ENCODE measurements at regions not wholly inside any gene's neighbourhood (a gene's known extent, or its start where the extent isn't known, plus 50 kb on each side); places are given as distances from the start of the nearest gene placed in this dataset.

- H3K9me1 ChIP-seq (ENCODE audit: insufficient read depth, low read length), result no peaks in the 10 kb centered on the region
- no TSS peak for BruUV-seq (replicated peaks)
- no peak overlapping the region for H3K56ac ChIP-seq (ENCODE audit: extremely low read depth, insufficient read depth, low read length)
- H3K4ac ChIP-seq (ENCODE audit: low read depth, low read length), result no peak overlapping the region
- H3K23ac ChIP-seq (ENCODE audit: low read depth, low read length), result no peak overlapping the region
- 100% methylated on average over 1 of the region's 4 CpGs; no CpG with 5 or more reads in 1 of the 2 experiments for WGBS, 2 experiments (ENCODE audit: extremely low coverage in 2 of 2, insufficient read length in 1 of 2)
- H4K8ac ChIP-seq (ENCODE audit: low read depth in 2 of 2, low read length in 2 of 2), result no peak overlapping the region
- H3K14ac ChIP-seq (replicated peaks; ENCODE audit: low read depth, low read length), result no peak overlapping the region
- H2BK5ac ChIP-seq (ENCODE audit: low read depth, low read length, poor library complexity, severe bottlenecking), result no peak overlapping the region
- dilution Hi-C loops (cut with HindIII; ENCODE audit: low sequenced_read_pairs, unreplicated experiment), result no loop called here
- H3K36me3 ChIP-seq (ENCODE audit: control insufficient read depth, insufficient read depth, low read length), result no peaks in the 10 kb centered on the region
- H2AFZ ChIP-seq (replicated peaks; ENCODE audit: low read length, poor library complexity), result no peak overlapping the region
- ATAC-seq (ENCODE audit: low read depth), result no peak
- H2AK5ac ChIP-seq (ENCODE audit: low read depth, low read length), result no peak overlapping the region
- no peak overlapping the region for H4K91ac ChIP-seq (ENCODE audit: insufficient read depth, low read depth, low read length)
- H3K4me2 ChIP-seq (ENCODE audit: low read depth, low read length), result no peak overlapping the region
- no peak for DNase-seq
- in situ Hi-C loops (cut with MboI; ENCODE audit: low sequenced_read_pairs), result no loop called here
- intact Hi-C loops (cut with micrococcal nuclease), result no loop called here
- no peaks in the 10 kb centered on the region for H3K4me1 ChIP-seq (ENCODE audit: control insufficient read depth, insufficient read depth, low read length)
- H3K27ac ChIP-seq (ENCODE audit: insufficient read depth, low read length), result no peak overlapping the region
- H4K5ac ChIP-seq (ENCODE audit: low read depth, low read length), result no peak overlapping the region
- CTCF ChIA-PET, result no interaction called here
- H2BK15ac ChIP-seq (ENCODE audit: low read depth, low read length), result no peak overlapping the region
- H3K79me1 ChIP-seq (ENCODE audit: low read depth in 1 of 2, low read length in 2 of 2), result no peaks in the 10 kb centered on the region
- H3K18ac ChIP-seq (ENCODE audit: low read depth, low read length), result no peak overlapping the region
- no peaks in the 10 kb centered on the region for H3K27me3 ChIP-seq (ENCODE audit: control insufficient read depth, insufficient read depth, low read length)
- no peak overlapping the region for H2AK9ac ChIP-seq (replicated peaks; ENCODE audit: low read depth, low read length, poor library complexity)
- H3K4me3 ChIP-seq (ENCODE audit: insufficient read depth, low read depth, low read length), result no peak overlapping the region
- H2BK20ac ChIP-seq (ENCODE audit: low read depth, low read length), result no peak overlapping the region
- POLR2A ChIA-PET (ENCODE audit: unreplicated experiment), result no interaction called here
- H2BK120ac ChIP-seq (ENCODE audit: low read depth, low read length), result no peak overlapping the region
- H3K9ac ChIP-seq (ENCODE audit: low read depth, low read length), result no peak overlapping the region
- H4K20me1 ChIP-seq (ENCODE audit: insufficient read depth, low read length), result no peaks in the 10 kb centered on the region
- TF ChIP-seq SMC3 (IDR thresholded peaks at IDR 0.05; ENCODE audit: low read depth, low read length), result no peak
- TF ChIP-seq RCOR1 (IDR thresholded peaks at IDR 0.05; ENCODE audit: insufficient replicate concordance, low read length), result no peak
- TF ChIP-seq MAZ (IDR thresholded peaks at IDR 0.05; ENCODE audit: borderline replicate concordance, low read depth, low read length), result no peak
- no peak for TF ChIP-seq MXI1 (IDR thresholded peaks at IDR 0.05; ENCODE audit: borderline replicate concordance, low read depth, low read length)
- TF ChIP-seq CTCF (conservative IDR thresholded peaks at IDR 0.05; ENCODE audit: low read depth, low read length), result no peak
- no peak for TF ChIP-seq RAD21 (IDR thresholded peaks at IDR 0.05; ENCODE audit: low read length)
- no peak for TF ChIP-seq MAFK (IDR thresholded peaks at IDR 0.05; ENCODE audit: low read depth, low read length)
- no peak for TF ChIP-seq CHD1 (IDR thresholded peaks at IDR 0.05; ENCODE audit: low read depth, low read length)
- no peak for TF ChIP-seq NFE2L2 (IDR thresholded peaks at IDR 0.05; ENCODE audit: low read depth, low read length)
- TF ChIP-seq FOS (IDR thresholded peaks at IDR 0.05; ENCODE audit: low read depth, low read length), result no peak
- TF ChIP-seq ELK1 (IDR thresholded peaks at IDR 0.05; ENCODE audit: borderline replicate concordance, low read depth, low read length), result no peak
- no peak for TF ChIP-seq USF2 (IDR thresholded peaks at IDR 0.05; ENCODE audit: low read depth, low read length)
- no peak for TF ChIP-seq RFX5 (IDR thresholded peaks at IDR 0.05; ENCODE audit: low read depth, low read length)
- TF ChIP-seq POLR2A (IDR thresholded peaks at IDR 0.05; ENCODE audit: low read depth, low read length), result no peak
- no peak for TF ChIP-seq CEBPB (IDR thresholded peaks at IDR 0.05; ENCODE audit: low read depth, low read length)
- TF ChIP-seq BHLHE40 (IDR thresholded peaks at IDR 0.05; ENCODE audit: low read depth, low read length), result no peak
- H3K9me3 ChIP-seq (ENCODE audit: control insufficient read depth, insufficient read depth, low read length), result peaks cover 5% of the 10 kb centered on the region
These were observed 578.6 kb upstream of the CCNG1 start for GRCh38 chr5:162858770-162859169.

Data from IMR-90 (cell line).